ENCODE measurements at regions not wholly inside any gene's neighbourhood (a gene's known extent, or its start where the extent isn't known, plus 50 kb on each side); places are given as distances from the start of the nearest gene placed in this dataset.

- TF ChIP-seq EZH2 (IDR thresholded peaks at IDR 0.05) (no peak), POLR2AphosphoS5 (IDR thresholded peaks at IDR 0.05; ENCODE audit: borderline replicate concordance, low read depth, low read length) (no peak)
Observed at GRCh38 chr16:80063713-80064069, 463.2 kb upstream of the MAF start.
